Activated naive CD4-positive, alpha-beta T cell treated with Interleukin-2 at 50 U/mL for 16 hours (primary cell): ENCODE measurements at regions not wholly inside any gene's neighbourhood (a gene's known extent, or its start where the extent isn't known, plus 50 kb on each side); places are given as distances from the start of the nearest gene placed in this dataset.
"Not testable (repeated sequence)": the region's sequence is repeated elsewhere in the genome, so short reads cannot be mapped to it uniquely, and the experiment has no call there.

Source experiments
- DNase-seq: peaks from one replicate; pipeline ENCODE4 v3.0.0-alpha.2; 2020

DNA sequence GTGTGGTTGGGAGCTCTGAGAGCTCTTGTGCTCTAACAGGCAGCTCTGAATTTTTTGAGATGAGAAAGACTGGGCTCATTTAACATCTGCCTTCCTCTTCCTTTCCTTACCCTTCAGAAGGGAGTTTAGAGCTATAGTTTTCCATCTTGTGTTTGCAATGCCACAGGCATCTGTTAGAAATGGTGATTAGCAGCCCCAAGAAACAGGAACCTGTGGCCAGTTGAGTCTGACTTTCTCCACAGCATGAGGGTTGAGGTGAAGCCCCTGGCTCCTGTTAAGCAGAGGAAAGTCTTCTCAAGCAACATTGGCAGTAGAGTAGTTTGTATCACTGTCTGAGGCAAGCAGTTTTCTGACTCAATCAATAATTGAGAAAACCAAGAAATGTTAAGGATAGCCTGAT is 577.4 kb downstream of the ZEB2 start:
- DNase-seq: no peak

GRCh38 chr2:143940720-143941119 is 579.2 kb downstream of the ZEB2 start:
- no peak for DNase-seq

GRCh38 chr2:143939626-143940330 is 580.1 kb downstream of the ZEB2 start:
- DNase-seq: no peak

- no peak for DNase-seq
Measured at GRCh38 chr2:143937723-143938350, 582.1 kb downstream of the ZEB2 start.

DNA sequence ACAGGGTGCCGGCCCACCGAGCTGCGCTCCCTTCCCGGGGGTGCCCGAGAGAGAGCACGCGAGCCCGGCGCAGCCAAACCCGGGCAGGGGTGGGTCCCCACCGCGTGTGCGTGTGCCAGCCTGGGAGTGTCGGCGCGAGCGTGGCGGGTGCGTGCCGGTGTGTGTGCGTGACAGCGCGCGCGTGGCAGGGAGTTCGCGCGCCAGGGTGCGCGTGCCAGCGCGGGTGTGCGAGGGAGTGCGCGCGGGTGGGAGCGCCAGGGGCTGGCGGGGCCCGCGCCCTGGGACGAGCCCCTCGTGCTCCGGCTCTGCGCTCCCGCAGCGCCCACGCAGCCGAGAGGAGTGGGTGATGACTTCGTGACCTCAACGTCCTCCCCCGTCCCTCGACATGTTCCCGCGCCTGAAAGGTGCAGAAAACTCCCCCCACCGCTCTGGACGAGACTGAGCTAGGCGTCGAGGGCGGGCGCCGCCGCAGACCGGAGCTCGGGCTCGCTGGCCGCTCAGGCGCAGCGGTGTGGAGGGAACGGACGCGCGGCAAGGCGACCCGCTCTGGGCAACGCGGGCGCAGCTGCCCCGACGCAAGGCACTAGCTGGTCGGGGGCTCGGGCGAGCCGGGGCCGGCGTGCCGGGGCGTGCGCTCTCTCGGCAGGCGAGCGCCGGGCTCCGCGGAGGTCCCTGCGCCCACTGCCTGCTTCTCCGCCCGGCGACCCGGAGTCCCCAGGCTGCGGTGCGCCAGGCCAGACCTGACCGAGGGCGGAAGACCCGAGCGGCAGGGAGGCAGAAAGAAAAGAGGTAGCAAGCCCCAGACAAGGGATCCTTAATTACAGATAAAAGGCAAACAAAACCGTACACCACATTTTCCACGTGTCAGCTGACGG is 582.8 kb downstream of the ZEB2 start:
- peak; percentile 53 for DNase-seq

- DNase-seq: no peak
Measured at GRCh38 chr2:143936538-143936847, 583.4 kb downstream of the ZEB2 start.

DNA sequence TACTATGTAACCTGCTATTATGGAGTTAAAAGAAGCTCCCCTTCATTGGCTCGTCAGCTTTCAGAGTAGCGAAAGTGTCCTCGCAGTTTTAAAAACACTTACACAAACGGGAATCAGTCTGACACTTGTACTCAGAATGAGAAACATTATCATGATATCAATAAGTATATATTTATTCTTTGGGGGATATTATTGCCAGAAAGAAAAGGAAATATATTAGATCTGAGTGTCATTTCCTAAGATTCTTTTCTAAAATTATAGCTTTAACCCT is 584.5 kb downstream of the ZEB2 start:
- no peak for DNase-seq

GRCh38 chr2:143934626-143935481 is 585.1 kb downstream of the ZEB2 start:
- no peak for DNase-seq

- DNase-seq: no peak
Measured at GRCh38 chr2:143933946-143934569, 585.9 kb downstream of the ZEB2 start.

DNA sequence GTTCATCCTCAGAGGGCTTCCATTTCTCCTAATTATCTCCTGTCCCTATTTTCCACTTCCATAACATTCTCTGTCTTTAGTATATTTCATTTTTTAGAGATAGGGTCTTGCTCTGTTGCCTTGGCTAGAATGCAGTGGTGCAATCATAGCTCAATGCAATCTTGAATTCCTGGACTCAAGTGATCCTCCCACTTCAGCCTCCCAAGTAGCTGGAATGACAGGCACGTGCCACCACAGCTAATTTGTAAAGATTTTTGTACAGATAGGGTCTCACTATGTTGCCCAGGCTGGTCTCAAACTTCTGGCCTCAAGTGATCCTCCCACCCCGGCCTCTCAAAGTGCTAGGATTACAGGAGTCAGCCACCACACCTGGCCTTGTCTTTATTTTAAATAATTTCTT is 589.0 kb downstream of the ZEB2 start:
- DNase-seq: no peak

DNA sequence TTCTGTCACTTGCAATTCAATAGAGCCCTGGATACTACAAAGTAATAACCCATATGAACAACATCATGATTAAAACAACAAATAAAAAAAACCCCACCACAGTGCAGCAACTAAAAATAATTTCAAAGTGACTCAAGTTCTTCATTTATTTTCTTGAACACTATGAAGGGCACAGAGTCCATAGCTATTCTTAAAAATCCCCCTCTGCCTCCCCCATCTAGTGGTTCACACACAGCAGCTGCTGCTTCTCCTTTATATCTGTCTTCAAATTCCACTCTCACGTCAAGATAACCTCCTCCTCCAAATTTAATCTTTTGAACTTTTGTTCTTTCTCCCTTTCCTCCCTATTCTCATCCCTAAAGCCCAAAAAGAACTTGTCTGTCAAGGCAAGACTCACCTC is 591.3 kb downstream of the ZEB2 start:
- no peak for DNase-seq

GRCh38 chr2:143928184-143928583 is 591.7 kb downstream of the ZEB2 start:
- DNase-seq: no peak

GRCh38 chr2:143926736-143927135 is 593.2 kb downstream of the ZEB2 start:
- DNase-seq: no peak

DNA sequence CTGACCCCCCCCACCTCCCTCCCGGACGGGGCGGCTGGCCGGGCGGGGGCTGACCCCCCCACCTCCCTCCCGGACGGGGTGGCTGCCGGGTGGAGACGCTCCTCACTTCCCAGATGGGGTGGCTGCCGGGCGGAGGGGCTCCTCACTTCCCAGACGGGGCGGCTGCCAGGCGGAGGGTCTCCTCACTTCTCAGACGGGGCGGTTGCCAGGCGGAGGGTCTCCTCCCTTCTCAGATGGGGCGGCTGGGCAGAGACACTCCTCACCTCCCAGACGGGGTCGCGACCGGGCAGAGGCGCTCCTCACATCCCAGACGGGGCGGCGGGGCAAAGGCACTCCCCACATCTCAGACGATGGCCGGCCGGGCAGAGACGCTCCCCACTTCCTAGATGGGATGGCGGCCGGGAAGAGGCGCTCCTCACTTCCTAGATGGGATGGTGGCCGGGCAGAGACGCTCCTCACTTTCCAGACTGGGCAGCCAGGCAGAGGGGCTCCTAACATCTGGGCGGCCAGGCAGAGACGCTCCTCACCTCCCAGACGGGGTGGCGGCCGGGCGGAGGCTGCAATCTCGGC is 597.6 kb downstream of the ZEB2 start:
- not testable (repeated sequence) for DNase-seq

DNA sequence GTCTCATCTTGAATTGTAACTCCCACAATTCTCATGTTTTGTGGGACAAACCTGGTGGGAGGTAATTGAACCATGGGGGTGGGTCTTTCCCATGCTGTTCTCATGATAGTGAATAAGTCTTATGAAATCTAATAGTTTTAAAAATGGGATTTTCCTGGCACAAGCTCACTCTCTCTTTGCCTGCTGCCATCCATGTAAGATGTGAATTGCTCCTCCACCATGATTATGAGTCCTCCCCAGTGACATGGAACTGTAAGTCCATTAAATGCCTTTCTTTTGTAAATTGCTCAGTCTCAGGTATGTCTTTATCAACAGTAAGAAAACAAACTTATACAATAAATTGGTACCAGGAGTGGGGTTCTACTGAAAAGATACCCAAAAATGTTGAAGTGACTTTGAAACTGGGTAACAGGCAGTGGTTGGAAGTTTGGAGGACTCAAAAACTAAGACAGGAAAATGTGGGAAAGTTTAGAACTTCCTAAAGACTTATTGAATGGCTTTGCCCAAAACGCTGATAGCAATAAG is 601.4 kb downstream of the ZEB2 start:
- DNase-seq: no peak

DNA sequence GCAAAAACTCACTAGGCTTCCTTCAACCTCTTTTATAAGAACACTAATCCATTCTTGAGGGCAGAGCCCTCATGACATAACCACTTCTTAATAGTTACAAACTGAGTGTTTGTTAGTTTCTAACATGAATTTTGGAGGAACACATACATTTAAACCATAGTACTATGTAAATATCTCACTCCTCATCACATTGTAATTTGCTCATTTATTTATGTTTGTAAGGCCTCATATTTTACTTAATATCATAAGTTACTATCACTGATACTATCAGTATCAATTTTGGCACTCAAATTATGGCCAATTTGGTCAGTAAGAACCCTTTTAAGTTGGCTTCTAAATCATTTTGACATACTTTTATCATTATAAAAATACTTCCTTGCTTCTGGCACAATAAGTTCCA is 603.1 kb downstream of the ZEB2 start:
- no peak for DNase-seq

DNA sequence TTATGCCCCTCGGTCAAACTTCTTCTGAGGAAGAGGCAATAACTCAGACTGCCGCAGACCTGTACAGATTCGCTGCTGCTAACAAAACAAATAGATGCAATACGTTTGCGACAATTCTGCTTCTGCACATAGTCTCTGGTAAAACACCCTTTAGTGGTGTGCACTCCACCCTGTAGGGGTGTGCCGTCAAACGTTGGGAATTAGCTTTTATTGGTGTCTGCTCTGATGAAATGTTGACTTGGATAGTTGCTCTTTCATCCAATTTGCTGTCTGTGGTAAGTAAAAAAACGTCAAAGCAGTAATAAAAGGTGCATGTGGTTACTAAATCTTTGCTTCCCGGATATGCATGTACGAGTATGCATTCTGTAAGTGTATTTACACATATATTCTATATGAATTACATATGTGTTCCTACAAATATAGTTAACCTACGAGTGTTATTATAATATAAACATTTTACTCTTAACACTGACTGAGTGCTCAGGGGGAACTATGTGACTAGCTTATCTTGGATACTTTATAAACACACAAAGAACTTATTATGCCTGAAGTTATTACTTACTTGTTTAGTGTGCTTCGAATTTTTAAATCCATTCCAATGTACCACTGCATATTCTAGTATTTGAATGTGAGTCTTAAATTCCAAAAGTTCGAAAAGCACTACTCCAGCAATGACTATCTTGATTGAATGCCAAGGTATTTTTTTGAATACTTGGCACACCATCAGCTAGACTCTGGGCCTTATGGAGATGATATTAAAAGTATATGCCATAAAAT is 610.2 kb downstream of the ZEB2 start:
- no peak for DNase-seq

- no peak for DNase-seq
Measured at GRCh38 chr2:143908843-143909242, 611.1 kb downstream of the ZEB2 start.

GRCh38 chr2:143907801-143908200 is 612.1 kb downstream of the ZEB2 start:
- DNase-seq: no peak

- no peak for DNase-seq
Measured at GRCh38 chr2:143906850-143907249, 613.1 kb downstream of the ZEB2 start.

DNA sequence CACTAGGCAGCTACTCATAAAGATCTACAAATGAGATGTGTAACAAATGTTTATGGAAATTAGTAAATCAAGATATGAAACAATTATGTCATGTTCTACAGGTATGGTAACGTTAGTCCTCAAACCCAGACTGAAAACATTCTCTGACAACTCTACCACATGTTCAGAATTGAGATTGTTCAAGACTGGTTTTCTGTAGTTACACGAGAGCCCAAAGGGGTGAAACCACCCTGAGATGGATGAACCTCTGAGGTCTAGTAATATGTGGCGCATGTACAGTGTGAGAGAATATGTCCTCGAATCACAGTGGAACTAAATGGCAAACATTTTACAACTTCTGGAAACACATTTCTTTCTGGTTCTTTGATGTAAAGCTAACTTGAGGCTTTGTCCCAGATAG is 614.3 kb downstream of the ZEB2 start:
- no peak for DNase-seq
